GM21381 (cell line): ENCODE measurements at regions not wholly inside any gene's neighbourhood (a gene's known extent, or its start where the extent isn't known, plus 50 kb on each side); places are given as distances from the start of the nearest gene placed in this dataset.
"Not testable (repeated sequence)": the region's sequence is repeated elsewhere in the genome, so short reads cannot be mapped to it uniquely, and the experiment has no call there.

Source experiments
- ATAC-seq: cut with Tn5 transposase; IDR thresholded peaks from one replicate; pipeline ENCODE4 v1.9.1; 2021; ENCODE audit warnings: mild to moderate bottlenecking, moderate library complexity; ENCODE audit not compliant: unreplicated experiment

- no peak for ATAC-seq
Measured at GRCh38 chr4:171017593-171017992, 795.6 kb upstream of the GALNTL6 start.

GRCh38 chr4:171016145-171016544, 797.1 kb upstream of the GALNTL6 start:
- no peak for ATAC-seq

GRCh38 chr4:171015441-171015840, 797.8 kb upstream of the GALNTL6 start:
- ATAC-seq = no peak

- ATAC-seq = no peak
Measured at GRCh38 chr4:171007618-171008390, 805.4 kb upstream of the GALNTL6 start.

GRCh38 chr4:171002246-171002645, 811.0 kb upstream of the GALNTL6 start:
- ATAC-seq = no peak

GRCh38 chr4:170990989-170991589, 822.1 kb upstream of the GALNTL6 start:
- peak; percentile 81 for ATAC-seq

GRCh38 chr4:170988446-170988845, 824.8 kb upstream of the GALNTL6 start:
- ATAC-seq = no peak

- ATAC-seq = no peak
Measured at GRCh38 chr4:170979736-170980135, 833.5 kb upstream of the GALNTL6 start.

- no peak for ATAC-seq
Measured at GRCh38 chr4:170978990-170979389, 834.2 kb upstream of the GALNTL6 start.

GRCh38 chr4:170949084-170949483, 859.3 kb upstream of the AADAT start:
- ATAC-seq = no peak

- no peak for ATAC-seq
Measured at GRCh38 chr4:170940043-170940724, 850.4 kb upstream of the AADAT start.

- no peak for ATAC-seq
Measured at GRCh38 chr4:170938588-170938987, 848.8 kb upstream of the AADAT start.

- no peak for ATAC-seq
Measured at GRCh38 chr4:170931321-170931720, 841.6 kb upstream of the AADAT start.

- ATAC-seq = no peak
Measured at GRCh38 chr4:170888660-170889059, 798.9 kb upstream of the AADAT start.

GRCh38 chr4:170887396-170887795, 797.6 kb upstream of the AADAT start:
- no peak for ATAC-seq

GRCh38 chr4:170884969-170885570, 795.3 kb upstream of the AADAT start:
- ATAC-seq = no peak

GRCh38 chr4:170881646-170882045, 791.9 kb upstream of the AADAT start:
- ATAC-seq = not testable (repeated sequence)

GRCh38 chr4:170875868-170876267, 786.1 kb upstream of the AADAT start:
- no peak for ATAC-seq

GRCh38 chr4:170872794-170873193, 783.0 kb upstream of the AADAT start:
- ATAC-seq = no peak

GRCh38 chr4:170868170-170868569, 778.4 kb upstream of the AADAT start:
- no peak for ATAC-seq

- no peak for ATAC-seq
Measured at GRCh38 chr4:170854097-170854496, 764.3 kb upstream of the AADAT start.
